Mammary epithelial cell (primary cell): ENCODE measurements at regions not wholly inside any gene's neighbourhood (a gene's known extent, or its start where the extent isn't known, plus 50 kb on each side); places are given as distances from the start of the nearest gene placed in this dataset.

ENCODE experiments used
- EZH2 ChIP-seq: IDR thresholded peaks from 2 replicates; pipeline ENCODE4 v1.6.1; 2012; ENCODE audit warnings: low read length, inconsistent platforms, borderline replicate concordance
- TF ChIP-seq, protein P1 (sequence below), 2 donors: IDR thresholded peaks in 1 of 2; conservative IDR thresholded peaks in 1 of 2; 2 replicates each; pipeline ENCODE4 v1.5.1; 2011 to 2012; ENCODE audit warnings: inconsistent platforms in 2 of 2, low read length in 2 of 2, mild to moderate bottlenecking in 2 of 2, control low read depth in 1 of 2, low read depth in 1 of 2; ENCODE audit not compliant: insufficient read depth in 1 of 2; ENCODE audit errors: extremely low read depth in 1 of 2

GRCh38 chr5:74285675-74286280 is 354.8 kb downstream of the ENC1 start:
- TF ChIP-seq, protein P1, sequence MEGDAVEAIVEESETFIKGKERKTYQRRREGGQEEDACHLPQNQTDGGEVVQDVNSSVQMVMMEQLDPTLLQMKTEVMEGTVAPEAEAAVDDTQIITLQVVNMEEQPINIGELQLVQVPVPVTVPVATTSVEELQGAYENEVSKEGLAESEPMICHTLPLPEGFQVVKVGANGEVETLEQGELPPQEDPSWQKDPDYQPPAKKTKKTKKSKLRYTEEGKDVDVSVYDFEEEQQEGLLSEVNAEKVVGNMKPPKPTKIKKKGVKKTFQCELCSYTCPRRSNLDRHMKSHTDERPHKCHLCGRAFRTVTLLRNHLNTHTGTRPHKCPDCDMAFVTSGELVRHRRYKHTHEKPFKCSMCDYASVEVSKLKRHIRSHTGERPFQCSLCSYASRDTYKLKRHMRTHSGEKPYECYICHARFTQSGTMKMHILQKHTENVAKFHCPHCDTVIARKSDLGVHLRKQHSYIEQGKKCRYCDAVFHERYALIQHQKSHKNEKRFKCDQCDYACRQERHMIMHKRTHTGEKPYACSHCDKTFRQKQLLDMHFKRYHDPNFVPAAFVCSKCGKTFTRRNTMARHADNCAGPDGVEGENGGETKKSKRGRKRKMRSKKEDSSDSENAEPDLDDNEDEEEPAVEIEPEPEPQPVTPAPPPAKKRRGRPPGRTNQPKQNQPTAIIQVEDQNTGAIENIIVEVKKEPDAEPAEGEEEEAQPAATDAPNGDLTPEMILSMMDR (conservative IDR thresholded peaks at IDR 0.05 in 1 of 2, IDR thresholded peaks at IDR 0.05 in 1 of 2; ENCODE audit: extremely low read depth in 1 of 2, insufficient read depth in 1 of 2, low read depth in 1 of 2, low read length in 2 of 2): no peak
- no peak for TF ChIP-seq EZH2
